AG04450 (cell line): ENCODE measurements at regions not wholly inside any gene's neighbourhood (a gene's known extent, or its start where the extent isn't known, plus 50 kb on each side); places are given as distances from the start of the nearest gene placed in this dataset.

ENCODE experiments used
- CTCF ChIA-PET: fragments of 300-600, 350-600 bp; formaldehyde crosslinking; extraction: SDS; loops from one replicate; lab custom pipeline; 2022; ENCODE audit warnings: antibody characterized with exemption, inconsistent platforms; lab: Charles Lee
- POLR2A ChIA-PET: fragments of 350-600 bp; formaldehyde crosslinking; extraction: SDS; loops from one replicate; lab custom pipeline; 2021; ENCODE audit warnings: antibody characterized with exemption, inconsistent platforms; lab: Yijun Ruan, JAX
- DNase-seq: peaks from one replicate; pipeline ENCODE4 v3.0.0-alpha.2; 2011; ENCODE audit warnings: low read depth, low spot score
- H3K27ac ChIP-seq: one replicate; pipeline ENCODE4 v1.5.1; 2012; ENCODE audit warnings: low read depth, low read length, control low read depth
- H3K27me3 ChIP-seq: one replicate; pipeline ENCODE4 v1.6.0; 2012; ENCODE audit warnings: low read length; ENCODE audit not compliant: control insufficient read depth, insufficient read depth
- H3K4me3 ChIP-seq: 2 replicates; pipeline ENCODE4 v1.5.1; 2011; ENCODE audit warnings: mild to moderate bottlenecking, low read depth, low read length, control low read depth
- H3K9me3 ChIP-seq: 2 replicates; pipeline ENCODE4 v1.5.1; 2012; ENCODE audit warnings: low read length; ENCODE audit not compliant: control insufficient read depth, insufficient read depth
- TF ChIP-seq, protein P1 (sequence below): IDR thresholded peaks from 2 replicates; pipeline ENCODE4 v1.5.1; 2011; ENCODE audit warnings: low read depth, low read length, control low read depth, inconsistent platforms

DNA sequence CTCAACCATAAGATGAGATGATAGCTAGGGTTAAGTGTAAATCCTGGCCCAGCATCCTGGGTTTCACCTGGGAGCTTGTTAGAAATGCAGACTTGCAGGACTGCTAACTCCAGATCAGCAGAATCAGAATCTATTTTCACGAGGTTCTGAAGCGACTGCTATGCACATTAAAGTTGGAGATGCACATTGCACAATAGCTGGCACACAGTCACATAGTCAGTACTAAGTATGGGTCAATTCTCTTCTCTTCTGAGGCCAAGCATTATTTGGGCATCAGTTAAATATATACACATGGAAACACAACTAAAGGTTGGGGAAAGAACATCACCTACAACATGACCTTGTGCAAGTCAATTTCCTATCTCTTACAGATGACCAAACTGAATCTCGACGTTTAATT is 155.1 kb upstream of the FGF13 start:
- ChIA-PET POLR2A (no interaction called here), CTCF (no interaction called here)
- TF ChIP-seq, protein P1, sequence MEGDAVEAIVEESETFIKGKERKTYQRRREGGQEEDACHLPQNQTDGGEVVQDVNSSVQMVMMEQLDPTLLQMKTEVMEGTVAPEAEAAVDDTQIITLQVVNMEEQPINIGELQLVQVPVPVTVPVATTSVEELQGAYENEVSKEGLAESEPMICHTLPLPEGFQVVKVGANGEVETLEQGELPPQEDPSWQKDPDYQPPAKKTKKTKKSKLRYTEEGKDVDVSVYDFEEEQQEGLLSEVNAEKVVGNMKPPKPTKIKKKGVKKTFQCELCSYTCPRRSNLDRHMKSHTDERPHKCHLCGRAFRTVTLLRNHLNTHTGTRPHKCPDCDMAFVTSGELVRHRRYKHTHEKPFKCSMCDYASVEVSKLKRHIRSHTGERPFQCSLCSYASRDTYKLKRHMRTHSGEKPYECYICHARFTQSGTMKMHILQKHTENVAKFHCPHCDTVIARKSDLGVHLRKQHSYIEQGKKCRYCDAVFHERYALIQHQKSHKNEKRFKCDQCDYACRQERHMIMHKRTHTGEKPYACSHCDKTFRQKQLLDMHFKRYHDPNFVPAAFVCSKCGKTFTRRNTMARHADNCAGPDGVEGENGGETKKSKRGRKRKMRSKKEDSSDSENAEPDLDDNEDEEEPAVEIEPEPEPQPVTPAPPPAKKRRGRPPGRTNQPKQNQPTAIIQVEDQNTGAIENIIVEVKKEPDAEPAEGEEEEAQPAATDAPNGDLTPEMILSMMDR: no peak
- Histone ChIP-seq H3K4me3 (no peak overlapping the region), H3K9me3 (no peaks in the 10 kb centered on the region; the same call in 1 of the 2 replicates), H3K27me3 (no peaks in the 10 kb centered on the region), H3K27ac (no peak overlapping the region)
- no peak for DNase-seq

DNA sequence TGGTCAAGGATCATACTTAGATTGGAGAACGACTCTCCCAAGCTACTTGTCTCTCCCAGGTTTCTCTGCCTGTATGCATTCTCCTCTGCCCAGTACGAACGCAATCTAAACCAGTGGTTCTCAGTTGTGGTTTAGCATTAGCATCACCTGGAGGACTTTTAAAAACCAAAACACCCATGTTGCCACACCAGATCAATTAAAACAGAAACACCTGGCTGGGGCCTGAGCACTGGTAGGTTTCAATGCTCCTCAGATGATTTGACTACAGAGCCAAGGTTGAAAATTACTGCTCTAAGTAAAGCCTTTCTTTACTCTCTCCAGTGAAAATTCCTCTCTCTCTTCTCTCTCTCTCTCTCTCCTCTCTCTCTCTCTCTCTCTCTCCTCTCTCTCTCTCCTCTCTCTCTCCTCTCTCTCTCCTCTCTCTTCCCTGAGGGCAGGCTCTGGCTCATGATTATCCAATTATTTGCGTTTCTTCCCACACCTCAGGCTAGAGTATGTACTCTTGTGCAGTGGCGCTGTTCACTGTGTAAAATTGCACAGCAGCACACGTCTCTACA is 153.7 kb upstream of the FGF13 start:
- Histone ChIP-seq H3K4me3 (no peak overlapping the region), H3K9me3 (no peaks in the 10 kb centered on the region; the same call in 1 of the 2 replicates), H3K27me3 (no peaks in the 10 kb centered on the region), H3K27ac (no peak overlapping the region)
- ChIA-PET CTCF (no interaction called here), POLR2A (no interaction called here)
- TF ChIP-seq, protein P1: no peak
- no peak for DNase-seq

DNA sequence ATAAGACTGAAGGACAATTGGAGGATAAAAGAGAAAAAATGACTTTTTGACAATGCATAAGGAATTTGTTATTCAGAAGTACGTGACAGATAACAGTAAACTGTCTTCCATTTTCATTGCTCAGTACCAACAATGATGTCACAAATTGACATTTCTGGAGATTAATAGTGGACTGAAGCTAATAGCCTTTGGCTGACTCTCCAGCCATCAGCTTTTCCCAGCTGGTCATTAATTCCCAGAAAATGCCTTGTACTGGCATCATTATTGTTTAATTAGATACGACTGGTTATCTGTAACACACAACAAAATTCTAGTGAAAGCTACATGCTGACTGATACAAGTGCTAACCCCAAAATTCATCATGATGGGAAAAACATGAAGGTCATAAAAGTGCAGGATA is 147.9 kb upstream of the FGF13 start:
- POLR2A ChIA-PET: no interaction called here

DNA sequence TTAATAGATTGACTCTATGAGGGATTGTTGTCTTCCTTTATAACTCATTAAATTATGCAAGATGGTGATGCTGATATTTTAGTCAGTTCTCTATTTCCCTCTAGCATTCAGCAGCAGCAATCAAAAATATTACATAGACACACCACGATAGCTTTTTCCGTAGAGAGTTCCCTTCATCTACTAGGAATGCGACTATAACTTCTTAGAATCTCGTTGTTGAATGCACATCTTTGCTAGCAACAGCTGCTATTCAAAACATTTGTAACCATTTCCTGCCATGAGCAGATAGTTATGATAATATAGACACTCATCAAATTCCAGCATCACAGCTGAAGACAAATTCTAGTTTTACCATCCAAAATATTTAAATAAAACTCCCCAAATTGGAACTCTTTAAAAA is 147.4 kb upstream of the FGF13 start:
- Histone ChIP-seq H3K9me3 (no peaks in the 10 kb centered on the region), H3K4me3 (no peak overlapping the region), H3K27ac (no peak overlapping the region), H3K27me3 (no peaks in the 10 kb centered on the region)
- ChIA-PET CTCF (no interaction called here), POLR2A (no interaction called here)
- TF ChIP-seq, protein P1: no peak
- DNase-seq: no peak

More for the DNA sequence above, 147.9 kb upstream of the FGF13 start:
- H3K27ac ChIP-seq: no peak overlapping the region
- H3K27me3 ChIP-seq: no peaks in the 10 kb centered on the region
- no peak for DNase-seq
- CTCF ChIA-PET: no interaction called here
- H3K4me3 ChIP-seq: no peak overlapping the region
- H3K9me3 ChIP-seq: no peaks in the 10 kb centered on the region; the same call in 1 of the 2 replicates
- TF ChIP-seq, protein P1: no peak

DNA sequence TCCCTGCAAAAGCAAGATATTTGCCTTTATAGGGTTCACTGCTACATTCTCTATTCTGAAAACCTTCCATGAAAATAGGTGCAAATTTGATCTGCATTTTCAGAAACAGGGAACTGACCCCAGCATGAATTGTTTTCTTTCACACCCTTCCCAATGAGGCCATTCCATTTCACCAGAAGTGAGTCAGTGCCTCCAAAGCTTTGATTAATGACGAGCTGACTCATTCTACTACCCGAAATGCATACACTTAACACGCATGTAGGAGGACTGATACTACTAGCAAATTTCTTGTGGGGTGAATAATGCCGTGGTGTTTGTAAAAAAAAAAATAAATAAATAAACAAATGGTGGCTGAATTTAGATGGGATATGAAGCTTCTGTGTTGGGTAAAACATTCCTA is 146.9 kb upstream of the FGF13 start:
- H3K27ac ChIP-seq: no peak overlapping the region
- TF ChIP-seq, protein P1: no peak
- no peaks in the 10 kb centered on the region for H3K27me3 ChIP-seq
- no peak overlapping the region for H3K4me3 ChIP-seq
- CTCF ChIA-PET: no interaction called here
- DNase-seq: peak; percentile 3
- POLR2A ChIA-PET: no interaction called here
- H3K9me3 ChIP-seq: no peaks in the 10 kb centered on the region
